MM.1S (cell line): ENCODE measurements at regions not wholly inside any gene's neighbourhood (a gene's known extent, or its start where the extent isn't known, plus 50 kb on each side); places are given as distances from the start of the nearest gene placed in this dataset.
"Not testable (repeated sequence)": the region's sequence is repeated elsewhere in the genome, so short reads cannot be mapped to it uniquely, and the experiment has no call there.

Source experiments
- DNase-seq: peaks from one replicate; pipeline ENCODE4 v3.0.0-alpha.2; 2015
- H2AFZ ChIP-seq: fragments of 300-600 bp; sonication (generic); 2 replicates; pipeline ENCODE4 v1.6.0; 2016; ENCODE audit warnings: antibody characterized with exemption, low read length
- H3F3A ChIP-seq: fragments of 300-600 bp; sonication (generic); 2 replicates; pipeline ENCODE4 v1.6.1; 2016; ENCODE audit warnings: mild to moderate bottlenecking, antibody characterized with exemption, low read length, moderate library complexity, mixed read lengths; ENCODE audit not compliant: insufficient read depth
- H3K27ac ChIP-seq: fragments of 300-600 bp; sonication (generic); 2 replicates; pipeline ENCODE4 v1.5.1; 2016; ENCODE audit warnings: mild to moderate bottlenecking, low read length
- H3K27me3 ChIP-seq: fragments of 300-600 bp; sonication (generic); replicated peaks from 2 replicates; pipeline ENCODE4 v1.6.0; 2016; ENCODE audit warnings: low read length; ENCODE audit not compliant: insufficient read depth
- H3K36me3 ChIP-seq: fragments of 300-600 bp; sonication (generic); replicated peaks from 2 replicates; pipeline ENCODE4 v1.6.1; 2016; ENCODE audit warnings: mild to moderate bottlenecking, low read length, mixed read lengths; ENCODE audit not compliant: insufficient read depth
- H3K4me1 ChIP-seq: fragments of 300-600 bp; sonication (generic); 2 replicates; pipeline ENCODE4 v1.6.1; 2016; ENCODE audit warnings: low read length, mixed read lengths
- H3K4me2 ChIP-seq: fragments of 300-600 bp; sonication (generic); 2 replicates; pipeline ENCODE4 v1.6.0; 2016; ENCODE audit warnings: low read depth, low read length
- H3K4me3 ChIP-seq: fragments of 300-600 bp; sonication (generic); 2 replicates; pipeline ENCODE4 v1.5.1; 2016; ENCODE audit warnings: low read length, mixed read lengths
- H3K79me2 ChIP-seq: fragments of 300-600 bp; sonication (generic); 2 replicates; pipeline ENCODE4 v1.6.1; 2016; ENCODE audit warnings: mixed run types, low read length, mixed read lengths
- H3K9ac ChIP-seq: fragments of 300-600 bp; sonication (generic); 2 replicates; pipeline ENCODE4 v1.6.1; 2016; ENCODE audit warnings: low read length, mixed read lengths
- H3K9me2 ChIP-seq: fragments of 300-600 bp; sonication (generic); replicated peaks from 2 replicates; pipeline ENCODE4 v1.6.1; 2016; ENCODE audit warnings: mild to moderate bottlenecking, low read length, mixed read lengths; ENCODE audit not compliant: insufficient read depth
- H3K9me3 ChIP-seq: fragments of 300-600 bp; sonication (generic); replicated peaks from 2 replicates; pipeline ENCODE4 v1.6.1; 2016; ENCODE audit warnings: mild to moderate bottlenecking, low read length, mixed read lengths; ENCODE audit not compliant: insufficient read depth
- H4K20me1 ChIP-seq: fragments of 300-600 bp; sonication (generic); 2 replicates; pipeline ENCODE4 v1.6.1; 2016; ENCODE audit warnings: mild to moderate bottlenecking, low read length, moderate library complexity, mixed read lengths; ENCODE audit not compliant: insufficient read depth
- EZH2 ChIP-seq: fragments of 300-600 bp; sonication (generic); optimal IDR thresholded peaks from 2 replicates; pipeline ENCODE3; 2017; ENCODE audit warnings: low read depth, mild to moderate bottlenecking, antibody characterized with exemption, low read length, mixed read lengths
- EZH2phosphoT487 ChIP-seq: fragments of 300-600 bp; sonication (generic); IDR thresholded peaks from 2 replicates; pipeline ENCODE4 v1.6.1; 2018; ENCODE audit warnings: antibody characterized with exemption, low read length
- TF ChIP-seq, protein P1 (sequence below): fragments of 300-600 bp; sonication (generic); IDR thresholded peaks from 2 replicates; pipeline ENCODE4 v1.5.1; 2016; ENCODE audit warnings: antibody characterized with exemption, low read length, mixed read lengths

DNA sequence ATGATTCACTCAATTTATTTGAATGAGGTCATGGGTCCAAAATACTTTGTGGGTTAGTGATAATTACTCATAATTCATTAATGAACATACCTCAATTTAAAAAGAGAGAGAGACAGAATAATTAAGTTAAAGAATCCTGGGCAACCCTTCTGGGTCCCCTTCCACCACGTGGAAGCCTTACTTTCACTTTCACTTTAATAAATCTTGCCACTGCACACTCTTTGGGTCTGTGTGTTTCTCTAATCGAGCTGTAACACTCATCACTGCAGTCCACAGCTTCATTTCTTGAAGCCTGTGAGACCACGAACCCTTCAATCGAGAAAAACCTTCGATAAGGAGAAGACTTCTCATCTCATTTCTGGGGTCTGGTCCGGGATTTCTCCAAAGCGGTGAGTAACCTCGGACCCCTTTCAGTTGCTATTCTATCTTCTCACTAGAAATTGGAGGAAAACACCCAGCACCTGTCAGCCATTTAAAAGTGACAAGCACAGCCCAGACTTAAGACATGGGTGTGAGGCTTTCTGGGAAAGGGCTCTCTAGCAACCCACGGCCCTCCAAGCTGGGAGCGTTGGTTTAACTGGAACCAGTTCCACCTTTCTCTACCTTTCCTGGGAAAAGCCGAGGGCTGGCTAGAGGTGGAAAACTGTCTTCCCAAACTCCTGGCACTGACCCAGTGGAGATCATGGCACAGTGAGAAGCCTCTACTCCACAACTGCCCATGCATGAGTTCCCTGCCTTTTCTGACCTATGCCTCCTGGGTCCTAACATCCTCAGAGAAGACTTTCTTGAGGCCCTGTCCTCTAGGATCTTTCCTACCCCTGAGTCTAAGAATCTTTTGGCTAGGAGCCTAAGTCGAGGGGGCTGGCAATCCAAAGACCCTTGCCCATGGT lies 148.8 kb upstream of the ATF7IP start:
- peak overlapping the region; percentile 43 for H3K4me3 ChIP-seq
- H3F3A ChIP-seq, result no peaks in the 10 kb centered on the region
- TF ChIP-seq, protein P1, sequence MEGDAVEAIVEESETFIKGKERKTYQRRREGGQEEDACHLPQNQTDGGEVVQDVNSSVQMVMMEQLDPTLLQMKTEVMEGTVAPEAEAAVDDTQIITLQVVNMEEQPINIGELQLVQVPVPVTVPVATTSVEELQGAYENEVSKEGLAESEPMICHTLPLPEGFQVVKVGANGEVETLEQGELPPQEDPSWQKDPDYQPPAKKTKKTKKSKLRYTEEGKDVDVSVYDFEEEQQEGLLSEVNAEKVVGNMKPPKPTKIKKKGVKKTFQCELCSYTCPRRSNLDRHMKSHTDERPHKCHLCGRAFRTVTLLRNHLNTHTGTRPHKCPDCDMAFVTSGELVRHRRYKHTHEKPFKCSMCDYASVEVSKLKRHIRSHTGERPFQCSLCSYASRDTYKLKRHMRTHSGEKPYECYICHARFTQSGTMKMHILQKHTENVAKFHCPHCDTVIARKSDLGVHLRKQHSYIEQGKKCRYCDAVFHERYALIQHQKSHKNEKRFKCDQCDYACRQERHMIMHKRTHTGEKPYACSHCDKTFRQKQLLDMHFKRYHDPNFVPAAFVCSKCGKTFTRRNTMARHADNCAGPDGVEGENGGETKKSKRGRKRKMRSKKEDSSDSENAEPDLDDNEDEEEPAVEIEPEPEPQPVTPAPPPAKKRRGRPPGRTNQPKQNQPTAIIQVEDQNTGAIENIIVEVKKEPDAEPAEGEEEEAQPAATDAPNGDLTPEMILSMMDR, result no peak
- no peak for TF ChIP-seq EZH2phosphoT487
- no peak for TF ChIP-seq EZH2
- H3K9me3 ChIP-seq, result no peaks in the 10 kb centered on the region
- no peaks in the 10 kb centered on the region for H3K9me2 ChIP-seq
- no peaks in the 10 kb centered on the region for H4K20me1 ChIP-seq
- H2AFZ ChIP-seq, result peak overlapping the region; percentile 96
- H3K4me1 ChIP-seq, result peaks cover 5% of the 10 kb centered on the region; the same call in 1 of the 2 replicates
- peak overlapping the region; percentile 87 for H3K4me2 ChIP-seq
- peak overlapping the region; percentile 16; the same call in 1 of the 2 replicates for H3K27ac ChIP-seq
- H3K79me2 ChIP-seq, result no peaks in the 10 kb centered on the region
- H3K9ac ChIP-seq, result peak overlapping the region; percentile 48
- DNase-seq, result peak; percentile 37
- no peaks in the 10 kb centered on the region for H3K36me3 ChIP-seq
- H3K27me3 ChIP-seq, result no peaks in the 10 kb centered on the region

DNA sequence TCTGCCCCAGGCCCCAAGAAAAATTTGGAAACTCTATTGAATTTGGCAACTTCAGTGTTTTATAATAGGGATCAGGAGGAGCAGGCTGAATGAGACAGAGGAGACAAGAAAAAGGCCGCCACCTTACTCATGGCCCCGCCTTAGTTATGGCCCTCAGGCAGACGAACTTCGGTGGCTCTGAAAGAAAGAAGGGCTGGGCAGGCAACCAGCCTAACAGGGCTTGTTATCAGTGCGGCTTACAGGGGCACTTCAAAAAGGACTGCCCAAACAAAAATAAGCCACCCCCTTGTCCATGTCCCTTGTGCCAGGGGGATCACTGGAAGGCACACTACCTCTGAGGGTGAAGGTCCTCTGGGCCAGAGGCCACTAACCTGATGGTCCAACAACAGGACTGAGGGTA lies 146.3 kb upstream of the ATF7IP start:
- Histone ChIP-seq H3K9ac (no peak overlapping the region), H3K27me3 (no peaks in the 10 kb centered on the region), H3K4me3 (no peak overlapping the region), H3K4me2 (no peak overlapping the region), H3K9me3 (no peaks in the 10 kb centered on the region), H4K20me1 (no peaks in the 10 kb centered on the region), H3K36me3 (no peaks in the 10 kb centered on the region), H3K4me1 (peaks cover 5% of the 10 kb centered on the region; the same call in 1 of the 2 replicates), H3K27ac (no peak overlapping the region), H3K9me2 (no peaks in the 10 kb centered on the region), H2AFZ (no peak overlapping the region), H3K79me2 (no peaks in the 10 kb centered on the region), H3F3A (no peaks in the 10 kb centered on the region)
- TF ChIP-seq, protein P1, result no peak
- TF ChIP-seq EZH2phosphoT487, result no peak
- no peak for TF ChIP-seq EZH2
- DNase-seq, result no peak

DNA sequence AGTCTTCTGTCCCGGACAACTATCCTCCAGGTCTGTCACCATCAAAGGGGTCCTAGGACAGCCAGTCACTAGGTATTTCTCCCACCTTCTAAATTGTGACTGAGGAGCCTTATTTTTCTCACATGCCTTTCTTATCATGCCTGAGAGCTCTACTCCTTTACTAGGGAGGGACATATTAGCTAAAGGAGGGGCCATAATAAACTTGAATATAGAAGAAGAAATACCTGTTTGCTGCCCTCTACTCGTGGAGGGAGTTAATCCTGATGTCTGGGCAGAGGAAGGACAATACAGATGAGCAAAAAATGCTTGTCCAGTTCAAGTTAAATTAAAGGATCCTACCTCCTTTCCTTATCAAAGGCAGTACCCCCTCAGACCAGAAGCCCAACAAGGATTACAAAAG lies 145.8 kb upstream of the ATF7IP start:
- not testable (repeated sequence) for H3K27ac ChIP-seq, H2AFZ ChIP-seq, H3K4me1 ChIP-seq, H3K27me3 ChIP-seq, DNase-seq, H3K4me3 ChIP-seq, H3K9me2 ChIP-seq, H4K20me1 ChIP-seq, H3K9ac ChIP-seq, H3K4me2 ChIP-seq, H3K36me3 ChIP-seq, H3K9me3 ChIP-seq, H3K79me2 ChIP-seq, H3F3A ChIP-seq

DNA sequence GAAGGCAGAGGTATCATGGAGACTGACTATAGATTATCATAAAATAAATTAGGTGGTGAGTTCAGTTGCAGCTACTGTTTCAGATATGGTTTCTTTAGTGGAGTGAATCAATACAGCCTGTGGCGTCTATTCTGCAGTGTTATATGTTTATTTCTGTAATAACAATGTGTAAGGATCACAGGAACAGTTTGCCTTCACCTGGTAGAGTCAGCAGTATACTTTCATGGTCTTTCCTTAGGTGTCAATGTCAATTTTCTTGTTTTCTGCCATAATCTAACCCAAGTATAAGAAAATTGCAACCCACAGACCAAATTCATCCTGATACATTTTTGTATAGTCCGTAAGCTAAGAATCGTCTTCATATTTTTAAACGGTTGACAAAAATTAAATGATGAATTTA lies 140.4 kb upstream of the ATF7IP start:
- H3K27me3 ChIP-seq, result no peaks in the 10 kb centered on the region
- no peaks in the 10 kb centered on the region for H3K36me3 ChIP-seq
- H3K4me3 ChIP-seq, result no peak overlapping the region
- no peaks in the 10 kb centered on the region for H3F3A ChIP-seq
- no peaks in the 10 kb centered on the region for H3K4me1 ChIP-seq
- DNase-seq, result no peak
- H3K27ac ChIP-seq, result no peak overlapping the region
- H3K9me3 ChIP-seq, result no peaks in the 10 kb centered on the region
- TF ChIP-seq EZH2 (no peak), EZH2phosphoT487 (no peak)
- TF ChIP-seq, protein P1, result no peak
- no peak overlapping the region for H2AFZ ChIP-seq
- H3K4me2 ChIP-seq, result no peak overlapping the region
- H3K9ac ChIP-seq, result no peak overlapping the region
- H4K20me1 ChIP-seq, result no peaks in the 10 kb centered on the region
- no peaks in the 10 kb centered on the region for H3K79me2 ChIP-seq
- no peaks in the 10 kb centered on the region for H3K9me2 ChIP-seq

DNA sequence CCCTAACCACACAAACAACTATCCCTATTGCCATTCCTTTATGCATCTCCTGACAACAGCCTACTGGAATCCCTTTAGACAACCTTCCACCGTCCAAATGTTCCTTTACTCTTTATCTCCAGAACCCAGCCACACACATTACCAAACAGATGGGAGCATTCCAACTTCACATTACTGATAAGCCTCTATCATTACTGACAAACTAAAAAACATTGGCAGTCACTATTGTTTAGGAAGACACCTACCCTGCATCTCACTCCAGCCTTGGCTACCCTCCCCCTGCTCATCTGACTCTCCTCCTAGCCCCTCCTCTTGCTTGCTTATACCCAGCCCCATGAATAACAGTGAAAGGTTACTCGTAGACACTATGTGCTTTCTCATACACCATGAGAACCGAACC lies 130.3 kb upstream of the ATF7IP start:
- not testable (repeated sequence) for H3K4me1 ChIP-seq, H3K36me3 ChIP-seq, H3K79me2 ChIP-seq, H3K9me3 ChIP-seq, H2AFZ ChIP-seq, H3K4me2 ChIP-seq, DNase-seq, H3K27ac ChIP-seq, H3K9me2 ChIP-seq, H4K20me1 ChIP-seq, H3K9ac ChIP-seq, H3K27me3 ChIP-seq, H3K4me3 ChIP-seq
- H3F3A ChIP-seq, result peaks cover 12% of the 10 kb centered on the region
